Brain microvascular endothelial cell (primary cell): ENCODE measurements at regions not wholly inside any gene's neighbourhood (a gene's known extent, or its start where the extent isn't known, plus 50 kb on each side); places are given as distances from the start of the nearest gene placed in this dataset.

Source experiments
- DNase-seq: peaks from one replicate; pipeline ENCODE4 v3.0.0-alpha.2; 2020
- H3K27ac ChIP-seq: fragments of 250-450 bp; sonication (Bioruptor Pico); 2 replicates; pipeline ENCODE4 v1.5.1; 2020; ENCODE audit warnings: mild to moderate bottlenecking, moderate library complexity
- H3K27me3 ChIP-seq: fragments of 250-450 bp; sonication (Bioruptor Pico); replicated peaks from 2 replicates; pipeline ENCODE4 v1.5.1; 2020; ENCODE audit warnings: mild to moderate bottlenecking
- H3K36me3 ChIP-seq: fragments of 250-450 bp; sonication (Bioruptor Pico); replicated peaks from 2 replicates; pipeline ENCODE4 v1.5.1; 2020; ENCODE audit warnings: mild to moderate bottlenecking
- H3K4me3 ChIP-seq: 2 replicates; pipeline ENCODE4 v1.5.1; 2011; ENCODE audit warnings: low read depth, mild to moderate bottlenecking, control low read depth, low read length, moderate library complexity
- in situ Hi-C: cut with HindIII; loops from 2 replicates; pipeline ENCODE4 v1.10.0; 2017; ENCODE audit warnings: low sequenced_read_pairs, low pct_ligation_motif_present
- TF ChIP-seq, protein P1 (sequence below): IDR thresholded peaks from 2 replicates; pipeline ENCODE4 v1.5.1; 2011; ENCODE audit warnings: low read depth, mild to moderate bottlenecking, moderate library complexity, low read length, control low read depth, inconsistent platforms; ENCODE audit errors: missing control alignments

DNA sequence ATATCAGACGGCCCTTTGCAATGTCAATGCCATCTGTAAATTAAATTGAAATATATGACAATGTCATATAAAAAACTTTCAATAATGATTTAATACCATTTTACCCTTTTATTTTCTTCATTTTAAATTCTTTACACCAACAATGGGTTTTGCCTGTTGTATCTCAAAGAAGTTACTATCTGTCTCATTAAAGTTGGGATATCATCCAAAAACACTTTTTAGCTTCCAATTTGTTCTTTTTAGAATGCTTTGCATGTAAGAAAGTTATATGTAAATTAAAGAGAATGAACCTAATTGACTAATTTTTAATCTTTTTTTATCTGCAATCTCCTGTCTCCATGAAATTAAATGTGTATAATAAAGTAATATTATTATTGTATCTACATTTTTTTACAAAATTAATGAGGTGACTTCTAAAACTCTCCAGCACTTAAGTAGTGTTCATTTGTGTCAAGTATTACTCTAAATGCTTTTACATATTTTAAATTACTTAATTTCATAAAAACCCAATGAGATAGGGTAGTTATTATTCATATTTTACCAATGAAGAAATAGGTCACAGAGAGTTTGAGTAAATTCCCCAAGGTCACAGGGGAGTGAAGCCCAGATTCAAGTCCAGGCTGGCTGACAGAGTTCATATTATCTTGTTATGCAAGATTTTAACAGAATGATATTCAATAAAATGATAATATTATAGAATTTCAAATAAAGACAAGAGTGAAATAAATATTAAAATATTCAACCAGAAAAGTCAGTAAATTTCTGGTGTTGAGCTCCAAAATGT, 673.0 kb upstream of the FLRT2 start:
- Histone ChIP-seq H3K27ac (no peak overlapping the region), H3K4me3 (no peak overlapping the region), H3K27me3 (no peaks in the 10 kb centered on the region), H3K36me3 (no peaks in the 10 kb centered on the region)
- TF ChIP-seq, protein P1, sequence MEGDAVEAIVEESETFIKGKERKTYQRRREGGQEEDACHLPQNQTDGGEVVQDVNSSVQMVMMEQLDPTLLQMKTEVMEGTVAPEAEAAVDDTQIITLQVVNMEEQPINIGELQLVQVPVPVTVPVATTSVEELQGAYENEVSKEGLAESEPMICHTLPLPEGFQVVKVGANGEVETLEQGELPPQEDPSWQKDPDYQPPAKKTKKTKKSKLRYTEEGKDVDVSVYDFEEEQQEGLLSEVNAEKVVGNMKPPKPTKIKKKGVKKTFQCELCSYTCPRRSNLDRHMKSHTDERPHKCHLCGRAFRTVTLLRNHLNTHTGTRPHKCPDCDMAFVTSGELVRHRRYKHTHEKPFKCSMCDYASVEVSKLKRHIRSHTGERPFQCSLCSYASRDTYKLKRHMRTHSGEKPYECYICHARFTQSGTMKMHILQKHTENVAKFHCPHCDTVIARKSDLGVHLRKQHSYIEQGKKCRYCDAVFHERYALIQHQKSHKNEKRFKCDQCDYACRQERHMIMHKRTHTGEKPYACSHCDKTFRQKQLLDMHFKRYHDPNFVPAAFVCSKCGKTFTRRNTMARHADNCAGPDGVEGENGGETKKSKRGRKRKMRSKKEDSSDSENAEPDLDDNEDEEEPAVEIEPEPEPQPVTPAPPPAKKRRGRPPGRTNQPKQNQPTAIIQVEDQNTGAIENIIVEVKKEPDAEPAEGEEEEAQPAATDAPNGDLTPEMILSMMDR, result no peak
- no peak for DNase-seq
- in situ Hi-C loops, result no loop called here

DNA sequence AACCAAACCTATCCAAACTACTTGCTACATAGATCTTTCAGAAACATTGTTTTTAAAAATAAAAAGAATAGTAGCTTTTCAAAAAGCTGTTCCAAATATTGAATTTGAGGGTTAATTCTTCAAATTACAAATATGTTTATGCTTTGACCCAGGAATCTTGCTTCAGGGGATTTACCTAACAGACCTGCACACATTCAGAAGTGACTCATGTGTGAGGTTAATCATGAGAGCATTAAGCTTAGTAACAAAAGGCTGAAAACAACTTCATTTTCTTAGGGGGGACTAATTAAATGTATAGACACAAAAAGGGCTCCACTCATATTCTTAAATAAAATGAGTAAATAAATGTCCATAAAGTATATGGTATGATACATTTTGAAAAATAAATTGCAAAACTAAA, 672.4 kb upstream of the FLRT2 start:
- Histone ChIP-seq H3K27me3 (no peaks in the 10 kb centered on the region), H3K4me3 (no peak overlapping the region), H3K27ac (no peak overlapping the region), H3K36me3 (no peaks in the 10 kb centered on the region)
- TF ChIP-seq, protein P1, result no peak
- in situ Hi-C loops, result no loop called here
- no peak for DNase-seq

DNA sequence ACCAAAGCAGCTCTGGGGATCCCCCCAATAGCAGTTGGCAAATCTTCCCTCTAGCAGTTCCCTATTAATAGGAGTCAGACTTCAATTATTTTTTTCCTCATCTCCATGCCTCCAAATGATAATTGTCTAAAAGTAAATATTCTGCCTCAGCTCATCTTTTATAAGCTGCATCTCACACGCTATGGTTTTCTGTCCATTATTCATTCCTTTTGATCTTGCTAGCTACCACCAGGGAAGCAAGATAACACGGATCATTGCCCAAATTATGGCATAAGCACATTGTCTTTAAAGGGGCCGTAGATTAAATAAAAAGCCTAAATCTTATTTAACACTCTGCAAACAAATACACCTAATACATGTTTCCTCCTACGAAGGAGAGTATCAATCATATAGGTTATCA, 670.8 kb upstream of the FLRT2 start:
- Histone ChIP-seq H3K27me3 (no peaks in the 10 kb centered on the region), H3K36me3 (no peaks in the 10 kb centered on the region), H3K27ac (no peak overlapping the region), H3K4me3 (no peak overlapping the region)
- TF ChIP-seq, protein P1, result no peak
- no peak for DNase-seq
- in situ Hi-C loops, result no loop called here

DNA sequence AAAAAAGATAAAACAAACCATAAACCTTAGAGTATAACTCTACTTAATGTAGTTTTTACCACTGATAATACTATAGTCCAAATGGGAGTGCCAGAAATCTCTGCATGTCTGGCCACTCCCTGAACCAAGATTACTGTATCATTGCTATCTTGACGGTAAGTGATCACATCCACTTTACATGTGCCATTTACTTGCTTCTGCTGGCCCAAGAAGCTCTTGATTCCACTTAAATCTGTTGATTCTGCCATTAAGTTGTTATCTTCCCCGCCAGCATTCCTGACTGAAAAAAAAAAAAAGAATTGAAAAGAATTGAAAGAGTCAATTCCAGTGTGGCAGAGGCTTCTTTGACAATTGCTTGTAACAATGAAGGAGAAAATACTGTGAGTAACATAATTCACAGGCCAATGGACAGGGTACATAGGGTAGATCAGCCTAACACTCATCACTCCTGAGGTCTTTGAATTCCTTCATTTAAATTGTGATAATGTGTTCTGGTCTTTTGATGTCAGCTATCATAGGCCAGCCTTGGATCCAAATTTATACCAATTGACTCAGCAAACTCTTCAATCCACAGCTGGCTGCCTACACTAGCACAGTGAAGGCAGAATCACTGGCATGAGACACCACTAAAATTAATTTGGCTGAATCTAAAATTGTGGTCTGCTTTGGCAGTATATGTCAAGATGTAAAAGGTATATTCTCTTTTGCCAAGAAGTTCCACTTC, 665.2 kb upstream of the FLRT2 start:
- no peak for DNase-seq
- no peaks in the 10 kb centered on the region for H3K27me3 ChIP-seq
- H3K4me3 ChIP-seq, result no peak overlapping the region
- H3K27ac ChIP-seq, result no peak overlapping the region
- in situ Hi-C loops, result no loop called here
- TF ChIP-seq, protein P1, result no peak
- H3K36me3 ChIP-seq, result no peaks in the 10 kb centered on the region

DNA sequence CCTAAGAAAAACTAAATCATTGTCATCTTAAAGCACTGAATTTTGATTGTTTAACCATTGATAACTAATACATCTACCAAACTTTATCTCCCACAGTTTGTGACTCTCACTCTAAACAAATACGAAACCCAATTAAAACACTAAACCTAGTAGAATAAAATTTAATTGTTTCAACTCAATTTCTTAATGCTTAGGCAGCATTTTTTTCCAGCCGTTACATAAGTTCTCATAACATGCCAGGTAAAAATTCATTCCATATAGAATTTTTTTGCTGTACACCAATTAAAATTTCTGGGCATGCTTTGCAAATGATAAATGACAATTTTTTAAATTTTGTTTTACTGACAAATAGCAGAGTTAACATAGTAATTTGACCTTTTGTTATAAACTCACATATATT, 658.2 kb upstream of the FLRT2 start:
- Histone ChIP-seq H3K4me3 (no peak overlapping the region), H3K27ac (no peak overlapping the region), H3K27me3 (no peaks in the 10 kb centered on the region), H3K36me3 (no peaks in the 10 kb centered on the region)
- TF ChIP-seq, protein P1, result no peak
- DNase-seq, result no peak
- in situ Hi-C loops, result no loop called here

DNA sequence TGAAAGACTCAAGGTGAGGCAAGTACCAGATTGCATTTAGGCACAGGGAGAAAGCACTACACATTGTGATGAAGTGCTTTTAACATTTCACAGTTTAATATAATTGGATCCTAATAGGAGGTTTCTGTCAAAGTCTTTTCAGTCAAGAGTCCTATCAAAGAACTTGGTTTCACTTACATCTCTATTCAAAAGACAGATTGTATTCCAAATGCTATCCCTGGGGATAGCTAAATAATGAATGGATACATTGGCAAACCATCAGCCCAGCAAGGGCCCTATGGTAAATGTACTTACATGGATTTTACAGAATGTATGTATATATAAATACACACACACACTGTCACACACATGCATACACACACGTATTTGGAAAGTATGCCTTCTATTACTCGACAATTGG, 655.5 kb upstream of the FLRT2 start:
- TF ChIP-seq, protein P1, result no peak
- Histone ChIP-seq H3K36me3 (no peaks in the 10 kb centered on the region), H3K27me3 (no peaks in the 10 kb centered on the region), H3K4me3 (no peak overlapping the region), H3K27ac (no peak overlapping the region)
- DNase-seq, result no peak
- in situ Hi-C loops, result no loop called here
